Lower leg skin (tissue), 4 donors: ENCODE measurements at regions not wholly inside any gene's neighbourhood (a gene's known extent, or its start where the extent isn't known, plus 50 kb on each side); places are given as distances from the start of the nearest gene placed in this dataset.

ENCODE experiments used
- DNase-seq, 2 donors: peaks; one replicate each; pipeline ENCODE4 v3.0.0-alpha.2; 2019; ENCODE audit warnings: low spot score in 2 of 2
- H3K4me3 ChIP-seq: fragments of 200-600 bp; sonication (generic); 2 replicates; pipeline ENCODE4 v1.5.1; 2017; ENCODE audit warnings: mild to moderate bottlenecking, low read depth; ENCODE audit not compliant: poor library complexity, severe bottlenecking
- POLR2A ChIP-seq, 2 donors: fragments of 450-650 bp; IDR thresholded peaks; one replicate each; pipeline ENCODE4 v1.6.1; 2016 to 2017; ENCODE audit warnings: antibody characterized with exemption in 2 of 2, mild to moderate bottlenecking in 1 of 2, moderate library complexity in 1 of 2
- WGBS, 2 donors: methylation state at CpG; one replicate each; pipeline ENCODE4 v1.1.5; 2018; 5-methylcytosine and 5-hydroxymethylcytosine counted together
- intact Hi-C: fragments of 100-400 bp; cut with DNase I; formaldehyde crosslinking; loops from one replicate; pipeline ENCODE4 v1.15.0; 2023; ENCODE audit warnings: low total_unique reads
- TF ChIP-seq, protein P1 (sequence below), 3 donors: fragments of 450-650 bp; IDR thresholded peaks; one replicate each; pipeline ENCODE4 v1.5.1; 2016; ENCODE audit warnings: antibody characterized with exemption in 3 of 3, mild to moderate bottlenecking in 3 of 3, moderate library complexity in 2 of 3

DNA sequence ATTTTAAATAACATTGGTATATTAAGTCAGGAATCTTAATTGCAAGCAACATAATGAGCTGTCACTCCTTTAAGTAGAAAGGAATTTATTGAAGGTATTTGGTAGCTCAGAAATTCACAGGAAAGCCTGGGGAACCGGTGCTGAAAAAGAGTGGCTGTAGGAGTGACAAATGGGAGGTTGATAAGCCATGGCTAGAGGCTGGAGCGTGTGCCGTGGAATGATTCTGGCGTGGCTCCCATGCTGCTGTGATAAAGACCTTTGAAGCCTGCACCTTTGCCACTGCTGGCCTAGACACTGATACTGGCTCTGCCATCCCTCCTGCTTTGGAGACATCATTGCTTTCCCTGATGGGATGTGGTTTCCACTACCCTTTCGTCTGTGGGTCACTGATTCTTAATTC lies 65.7 kb upstream of the ATG10 start:
- no peak overlapping the region for H3K4me3 ChIP-seq
- no peak for DNase-seq
- intact Hi-C loops, result no loop called here
- WGBS, 2 donors, result 74 to 79% methylated on average over 5 of the region's 5 CpGs
- no peak for TF ChIP-seq POLR2A (IDR thresholded peaks at IDR 0.05)
- TF ChIP-seq, protein P1, sequence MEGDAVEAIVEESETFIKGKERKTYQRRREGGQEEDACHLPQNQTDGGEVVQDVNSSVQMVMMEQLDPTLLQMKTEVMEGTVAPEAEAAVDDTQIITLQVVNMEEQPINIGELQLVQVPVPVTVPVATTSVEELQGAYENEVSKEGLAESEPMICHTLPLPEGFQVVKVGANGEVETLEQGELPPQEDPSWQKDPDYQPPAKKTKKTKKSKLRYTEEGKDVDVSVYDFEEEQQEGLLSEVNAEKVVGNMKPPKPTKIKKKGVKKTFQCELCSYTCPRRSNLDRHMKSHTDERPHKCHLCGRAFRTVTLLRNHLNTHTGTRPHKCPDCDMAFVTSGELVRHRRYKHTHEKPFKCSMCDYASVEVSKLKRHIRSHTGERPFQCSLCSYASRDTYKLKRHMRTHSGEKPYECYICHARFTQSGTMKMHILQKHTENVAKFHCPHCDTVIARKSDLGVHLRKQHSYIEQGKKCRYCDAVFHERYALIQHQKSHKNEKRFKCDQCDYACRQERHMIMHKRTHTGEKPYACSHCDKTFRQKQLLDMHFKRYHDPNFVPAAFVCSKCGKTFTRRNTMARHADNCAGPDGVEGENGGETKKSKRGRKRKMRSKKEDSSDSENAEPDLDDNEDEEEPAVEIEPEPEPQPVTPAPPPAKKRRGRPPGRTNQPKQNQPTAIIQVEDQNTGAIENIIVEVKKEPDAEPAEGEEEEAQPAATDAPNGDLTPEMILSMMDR (IDR thresholded peaks at IDR 0.05), result no peak

DNA sequence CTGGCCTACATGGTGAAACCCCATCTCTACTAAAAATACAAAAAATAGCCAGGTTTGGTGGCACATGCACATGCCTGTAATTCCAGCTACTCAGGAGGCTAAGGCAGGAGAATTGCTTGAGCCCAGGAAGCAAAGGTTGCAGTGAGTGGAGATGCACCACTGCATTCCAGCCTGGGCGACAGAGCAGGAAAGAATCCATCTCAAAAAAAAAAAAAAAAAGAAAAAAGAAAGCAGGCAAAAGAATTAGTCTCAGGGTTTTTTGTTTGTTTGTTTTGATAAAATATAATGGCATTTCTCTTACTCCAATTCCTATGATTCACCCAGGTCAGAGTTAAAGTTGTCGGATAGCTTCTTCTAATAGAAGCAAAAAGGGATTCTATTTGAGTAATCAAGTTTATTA lies 67.0 kb upstream of the ATG10 start:
- DNase-seq, result no peak
- 92 to 97% methylated on average over 2 of the region's 2 CpGs for WGBS, 2 donors
- intact Hi-C loops, result no loop called here
- TF ChIP-seq, protein P1 (IDR thresholded peaks at IDR 0.05), result no peak
- no peak for TF ChIP-seq POLR2A (IDR thresholded peaks at IDR 0.05)
- H3K4me3 ChIP-seq, result no peak overlapping the region

DNA sequence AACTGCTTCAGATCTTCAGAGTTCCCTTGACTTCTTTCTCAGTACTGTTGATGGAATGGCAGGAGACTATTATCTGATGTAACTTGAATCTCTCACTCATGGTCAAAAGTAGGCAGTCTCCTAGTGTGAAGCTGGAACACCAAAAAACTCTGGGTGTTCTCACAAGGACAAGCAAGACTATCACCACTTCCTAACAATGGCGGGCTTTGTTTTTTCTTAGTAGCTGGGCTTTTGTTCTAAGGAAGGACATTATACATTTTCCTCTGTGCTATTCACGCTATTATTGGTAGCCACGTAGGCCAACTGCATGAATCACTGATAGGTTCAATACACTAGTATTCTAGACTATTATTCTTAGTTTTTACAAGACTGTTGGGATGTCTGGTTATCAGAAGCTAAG lies 67.7 kb upstream of the ATG10 start:
- intact Hi-C loops, result no loop called here
- no peak for DNase-seq
- TF ChIP-seq, protein P1 (IDR thresholded peaks at IDR 0.05), result no peak
- TF ChIP-seq POLR2A (IDR thresholded peaks at IDR 0.05), result no peak
- WGBS, 2 donors, result 93 to 94% methylated on average over 3 of the region's 3 CpGs
- no peak overlapping the region for H3K4me3 ChIP-seq

DNA sequence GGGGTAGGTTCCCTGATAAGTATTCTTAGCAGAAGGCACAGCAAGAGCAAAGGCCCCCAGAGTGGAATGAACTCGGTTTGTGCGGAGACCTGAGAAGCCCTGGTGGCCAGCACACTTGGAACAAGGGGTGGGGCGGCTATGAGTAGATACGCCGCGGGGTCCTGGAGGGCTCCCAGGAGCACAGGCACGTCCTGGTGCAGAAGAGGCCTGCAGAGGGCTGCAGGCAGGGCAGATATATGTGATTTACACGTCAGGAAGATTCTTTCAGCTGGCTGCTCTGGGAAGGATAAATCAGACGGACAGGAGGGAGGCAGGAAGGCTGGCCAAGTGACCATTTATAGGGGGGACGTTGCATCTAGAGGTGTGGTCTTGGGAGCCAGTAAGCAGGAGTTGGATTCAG lies 70.2 kb upstream of the ATG10 start:
- no peak for DNase-seq
- no peak overlapping the region for H3K4me3 ChIP-seq
- TF ChIP-seq POLR2A (IDR thresholded peaks at IDR 0.05), result no peak
- TF ChIP-seq, protein P1 (IDR thresholded peaks at IDR 0.05), result no peak
- whole genome bisulfite sequencing, 2 donors, result 83 to 84% methylated on average over 10 of the region's 10 CpGs
- intact Hi-C loops, result no loop called here

DNA sequence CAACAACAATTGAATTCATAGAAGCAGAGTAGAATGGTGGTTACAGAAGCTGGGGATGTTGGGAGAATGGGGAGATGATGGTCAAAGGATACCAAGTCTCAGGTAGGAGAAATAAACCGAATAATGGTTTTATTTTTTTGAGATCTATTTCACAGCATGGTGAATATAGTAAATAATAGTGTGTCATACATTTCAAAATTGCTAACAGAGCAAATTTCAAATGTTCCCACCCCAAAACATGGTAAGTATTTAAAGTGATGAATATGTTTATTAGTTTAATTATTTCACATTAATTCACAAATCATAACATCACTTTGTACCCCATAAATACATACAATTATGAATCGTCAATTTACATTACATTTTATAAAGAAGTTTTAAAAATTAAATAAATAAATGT lies 72.7 kb upstream of the ATG10 start:
- TF ChIP-seq, protein P1 (IDR thresholded peaks at IDR 0.05), result no peak
- no peak for TF ChIP-seq POLR2A (IDR thresholded peaks at IDR 0.05)
- DNase-seq, result no peak
- 95 to 99% methylated on average over 2 of the region's 2 CpGs for WGBS, 2 donors
- intact Hi-C loops, result no loop called here
- H3K4me3 ChIP-seq, result no peak overlapping the region

DNA sequence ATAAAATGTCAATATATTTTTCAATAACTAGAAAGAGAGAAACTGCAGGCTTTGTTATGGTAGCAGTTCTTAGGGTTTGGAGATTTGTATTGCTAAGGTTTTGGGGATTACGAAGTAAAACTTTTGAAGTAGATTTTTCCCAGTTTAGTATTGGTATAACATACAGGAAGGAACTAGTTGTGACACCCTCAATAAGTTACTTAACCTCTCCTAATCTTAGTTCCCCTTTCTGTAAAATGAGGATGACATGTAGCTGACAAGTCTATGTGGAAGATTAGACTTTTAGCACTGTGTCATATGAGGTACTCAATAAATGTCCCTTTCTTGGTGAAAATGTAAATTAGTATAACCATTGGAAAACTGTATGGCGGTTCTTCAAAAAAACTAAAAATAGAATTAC lies 73.4 kb upstream of the ATG10 start:
- intact Hi-C loops, result no loop called here
- TF ChIP-seq POLR2A (IDR thresholded peaks at IDR 0.05), result no peak
- TF ChIP-seq, protein P1 (IDR thresholded peaks at IDR 0.05), result no peak
- 69 to 84% methylated on average over 2 of the region's 2 CpGs for WGBS, 2 donors
- no peak for DNase-seq
- H3K4me3 ChIP-seq, result no peak overlapping the region
